ENCODE measurements at regions not wholly inside any gene's neighbourhood (a gene's known extent, or its start where the extent isn't known, plus 50 kb on each side); places are given as distances from the start of the nearest gene placed in this dataset.

DNA sequence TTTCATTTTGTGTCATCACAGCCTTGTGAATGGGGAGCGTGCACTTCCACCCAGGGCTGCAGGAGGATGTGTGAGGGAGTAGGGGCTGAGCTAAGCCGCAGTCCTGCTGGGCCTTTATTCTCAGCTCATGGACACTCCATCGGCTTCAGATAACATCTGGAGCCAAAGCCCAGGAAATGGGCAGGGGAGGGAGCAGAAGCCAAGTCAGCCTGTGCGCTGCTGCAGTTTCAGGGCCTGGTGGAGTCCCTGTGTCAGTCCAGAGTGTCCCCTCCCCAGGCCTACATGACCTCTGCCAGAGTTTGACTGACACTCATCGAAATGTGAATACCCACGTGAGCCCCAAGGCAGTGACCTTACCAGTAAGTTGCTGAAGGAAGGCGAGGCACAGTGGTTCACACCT lies 242.2 kb downstream of the LOXHD1 start:
- DNase-seq: no peak

- DNase-seq: no peak
Observed at GRCh38 chr18:46415532-46416252, 241.3 kb downstream of the LOXHD1 start.

- DNase-seq: no peak
Observed at GRCh38 chr18:46416706-46417638, 240.0 kb downstream of the LOXHD1 start.

DNA sequence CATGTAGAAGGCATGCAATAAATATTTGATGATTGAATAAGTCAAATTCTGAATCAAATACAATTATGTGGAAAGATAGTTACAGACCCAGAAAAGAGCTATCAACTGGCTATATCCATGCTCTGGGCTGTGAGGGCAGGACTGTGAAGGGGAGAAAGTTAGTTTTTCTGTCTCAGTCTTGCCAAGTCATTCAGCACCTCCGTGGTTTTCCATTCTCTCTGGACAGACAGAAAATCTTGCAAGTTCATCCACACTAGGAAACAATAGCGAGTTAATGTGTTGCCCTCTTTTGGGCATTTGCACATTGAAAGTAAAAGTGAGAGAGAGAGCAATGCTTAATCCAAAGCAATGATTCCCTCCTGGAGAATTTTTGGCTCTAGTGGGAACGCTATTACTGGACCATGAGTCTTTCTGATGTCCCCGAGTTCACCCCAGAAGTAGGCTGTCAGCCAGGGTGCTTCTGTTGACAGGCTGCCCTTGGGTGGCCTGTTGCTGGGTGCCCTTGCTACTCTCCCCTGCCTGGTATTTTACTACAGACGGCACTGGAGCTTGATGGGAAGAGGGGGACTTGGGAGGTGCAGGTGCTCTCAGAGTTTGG lies 238.3 kb downstream of the LOXHD1 start:
- DNase-seq: no peak

GRCh38 chr18:46419391-46420141 lies 237.5 kb downstream of the LOXHD1 start:
- no peak for DNase-seq

DNA sequence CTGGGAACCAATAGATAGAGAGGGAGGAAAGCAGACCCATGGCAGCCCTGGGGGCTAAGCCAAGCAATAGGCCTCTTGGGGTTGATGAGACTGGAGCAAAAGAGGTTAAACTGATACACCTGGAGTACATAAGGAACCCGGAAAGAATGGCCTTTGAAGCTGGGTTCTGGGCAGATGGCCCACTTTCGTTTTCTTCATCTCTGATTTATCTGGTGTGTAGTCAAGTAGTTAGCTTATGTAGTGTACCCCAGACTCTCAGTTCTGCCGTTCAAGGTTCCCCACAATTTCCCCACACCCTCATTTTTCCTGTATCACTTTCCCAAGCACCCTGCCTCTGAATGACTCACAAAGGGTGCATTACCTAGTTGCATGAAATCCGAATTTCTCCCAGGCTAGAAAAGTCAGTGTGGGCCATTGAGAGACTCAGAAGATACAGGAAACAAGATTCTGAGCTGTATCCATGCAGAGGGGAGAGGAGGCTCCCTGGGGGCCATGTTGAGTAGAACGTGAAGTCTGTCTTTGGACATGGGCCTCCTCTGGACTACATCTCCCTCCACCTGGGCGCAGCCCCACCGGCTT lies 235.0 kb downstream of the LOXHD1 start:
- no peak for DNase-seq

DNA sequence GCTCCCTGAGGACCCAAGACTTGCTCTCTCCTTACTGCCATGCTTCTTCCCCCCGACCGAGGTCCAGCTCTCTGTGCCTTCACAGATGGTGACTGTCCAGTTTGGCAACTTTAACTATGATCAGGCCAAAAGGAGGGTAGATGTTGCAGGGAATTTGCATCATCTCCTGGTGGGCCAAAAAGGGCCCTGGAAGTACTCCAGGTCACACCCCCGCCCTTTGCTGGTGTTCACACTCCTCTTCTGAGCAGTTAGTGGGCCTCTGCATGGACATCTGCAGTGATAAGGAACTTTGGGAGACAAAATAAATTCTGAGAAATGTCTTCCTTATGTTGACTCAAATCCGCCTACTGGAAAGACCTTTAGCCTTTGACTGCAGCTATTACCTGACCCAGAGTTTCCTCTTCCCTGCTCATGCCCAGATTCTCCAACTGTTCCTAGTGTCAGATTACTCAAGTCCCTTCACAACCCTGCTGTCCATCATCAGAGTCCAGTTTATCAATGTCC lies 234.4 kb downstream of the LOXHD1 start:
- no peak for DNase-seq

GRCh38 chr18:46423226-46423805 lies 233.7 kb downstream of the LOXHD1 start:
- DNase-seq: no peak

GRCh38 chr18:46424898-46425297 lies 232.1 kb downstream of the LOXHD1 start:
- peak; percentile 5 for DNase-seq

GRCh38 chr18:46425511-46425910 lies 231.5 kb downstream of the LOXHD1 start:
- DNase-seq: no peak

DNA sequence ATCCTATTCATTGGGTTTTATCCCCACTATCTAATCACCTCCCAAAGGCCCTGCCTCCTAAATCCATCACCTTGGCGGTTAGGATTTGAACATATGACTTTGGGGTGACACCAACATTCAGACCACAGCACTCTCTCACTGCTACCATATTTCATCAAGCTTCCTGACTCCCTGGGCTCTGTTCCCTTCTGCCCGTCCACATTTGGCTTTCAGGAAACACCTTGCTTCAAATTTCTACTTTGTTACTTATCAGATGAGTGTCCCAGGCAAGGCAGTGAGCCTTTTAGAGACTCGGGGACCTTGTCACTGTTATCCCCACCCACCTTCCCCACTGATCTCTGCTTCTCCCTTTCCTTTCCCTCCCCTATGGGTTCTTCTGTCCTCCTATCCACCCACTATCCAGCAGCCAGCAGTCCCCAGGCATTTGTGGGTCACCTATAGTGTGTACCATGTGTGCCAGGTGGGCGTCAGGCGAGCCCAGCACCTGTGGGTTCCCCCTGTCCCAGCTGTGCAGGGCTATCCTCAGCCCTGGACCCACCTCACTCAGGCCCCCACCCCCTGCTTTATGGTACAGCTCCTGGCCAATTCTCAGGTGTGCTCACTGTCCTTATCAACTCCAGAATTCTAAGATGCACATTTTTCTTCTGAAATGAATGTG lies 230.9 kb downstream of the LOXHD1 start:
- DNase-seq: no peak

- DNase-seq: no peak
Observed at GRCh38 chr18:46426679-46427047, 230.4 kb downstream of the LOXHD1 start.

Data from NCI-H1105 treated with DMSO at 0.1 percent for 48 hours (cell line).